Gastrocnemius medialis (tissue), 4 donors: ENCODE measurements at regions not wholly inside any gene's neighbourhood (a gene's known extent, or its start where the extent isn't known, plus 50 kb on each side); places are given as distances from the start of the nearest gene placed in this dataset.
"Not testable (repeated sequence)": the region's sequence is repeated elsewhere in the genome, so short reads cannot be mapped to it uniquely, and the experiment has no call there.

Experiments used
- ATAC-seq, 2 donors: fragments of 150-250 bp; one replicate each; pipeline ENCODE4 v1.9.1; 2016
- DNase-seq, 2 donors: peaks; one replicate each; pipeline ENCODE4 v3.0.0-alpha.2; 2019
- H3K27ac ChIP-seq, 4 donors: fragments of 200-600 bp; sonication (generic); 1 replicate in 1 of 4; 2 replicates in 3 of 4; pipeline ENCODE4 v1.5.1; 2016 to 2018; ENCODE audit warnings: mild to moderate bottlenecking in 2 of 4, moderate library complexity in 1 of 4
- H3K27me3 ChIP-seq, 3 donors: fragments of 200-600 bp; sonication (generic) in 2 of 3; 1 replicate in 1 of 3; 2 replicates in 2 of 3; pipeline versions ENCODE4 v1.5.1 to v1.6.0; 2016 to 2019; ENCODE audit warnings: mild to moderate bottlenecking in 1 of 3, moderate library complexity in 1 of 3
- H3K36me3 ChIP-seq, 2 donors: fragments of 200-600 bp; sonication (generic) in 1 of 2; one replicate each; pipeline ENCODE4 v1.5.1; 2017 to 2018
- H3K4me1 ChIP-seq, 2 donors: fragments of 200-600 bp; sonication (generic) in 1 of 2; one replicate each; pipeline ENCODE4 v1.5.1; 2016 to 2017; ENCODE audit warnings: mild to moderate bottlenecking in 2 of 2
- H3K4me3 ChIP-seq, 4 donors: fragments of 200-600 bp; sonication (generic) in 3 of 4; 1 replicate in 1 of 4; 2 replicates in 3 of 4; pipeline ENCODE4 v1.5.1; 2016 to 2019; ENCODE audit warnings: mild to moderate bottlenecking in 2 of 4
- H3K9me3 ChIP-seq, 3 donors: fragments of 200-600 bp; sonication (generic) in 2 of 3; 1 replicate in 1 of 3; 2 replicates in 2 of 3; pipeline ENCODE4 v1.5.1; 2016 to 2019
- CTCF ChIP-seq, 5 experiments: fragments of 450-650 bp in 3 of 5; fragments of 200-600 bp in 2 of 5; sonication (generic) in 2 of 5; IDR thresholded peaks in 4 of 5; conservative IDR thresholded peaks in 1 of 5; 1 replicate in 4 of 5; 2 replicates in 1 of 5; pipeline ENCODE4 v1.5.1; 2016 to 2019; ENCODE audit warnings: antibody characterized with exemption in 5 of 5, mild to moderate bottlenecking in 3 of 5, moderate library complexity in 3 of 5
- POLR2A ChIP-seq, 2 donors: fragments of 450-650 bp; IDR thresholded peaks; one replicate each; pipeline ENCODE4 v1.6.1; 2017; ENCODE audit warnings: antibody characterized with exemption in 2 of 2, mild to moderate bottlenecking in 2 of 2, moderate library complexity in 2 of 2
- in situ Hi-C, 4 donors: fragments of 200-750 bp; cut with MboI; loops; one replicate each; pipeline versions ENCODE4 v1.15.0 to v1.8.0; 2017; ENCODE audit warnings: low sequenced_read_pairs in 4 of 4
- intact Hi-C: fragments of 100-400 bp; cut with DNase I; formaldehyde crosslinking; loops from one replicate; pipeline ENCODE4 v1.15.1; 2023; ENCODE audit warnings: low total_unique reads

GRCh38 chr16:31734265-31734664 is 139.3 kb upstream of the ZNF267 start:
- H3K4me3 ChIP-seq, result no peak overlapping the region
- ATAC-seq (no peak), DNase-seq (no peak)
- H3K27ac ChIP-seq, result no peak overlapping the region
- no peaks in the 10 kb centered on the region for H3K27me3 ChIP-seq
- TF ChIP-seq CTCF (IDR thresholded peaks at IDR 0.05 in 4 of 5, conservative IDR thresholded peaks at IDR 0.05 in 1 of 5) (no peak), POLR2A (IDR thresholded peaks at IDR 0.05) (no peak)
- no peaks in the 10 kb centered on the region for H3K4me1 ChIP-seq
- H3K9me3 ChIP-seq, result peaks cover 0 to 14% (median 0%) of the 10 kb centered on the region in 3 donors
- in situ Hi-C loops (no loop called here), intact Hi-C loops (no loop called here)
- peaks cover 3 to 63% of the 10 kb centered on the region in 2 donors for H3K36me3 ChIP-seq

GRCh38 chr16:31745098-31745497 is 128.5 kb upstream of the ZNF267 start:
- ATAC-seq, intact Hi-C loops, in situ Hi-C loops, H3K27ac ChIP-seq, H3K27me3 ChIP-seq, H3K4me1 ChIP-seq, DNase-seq: not testable (repeated sequence)
- peaks cover 0 to 68% of the 10 kb centered on the region in 2 donors for H3K36me3 ChIP-seq
- H3K4me3 ChIP-seq, result peak overlapping the region in 1 of 4 donors; percentile 20
- peaks cover 25 to 63% (median 28%) of the 10 kb centered on the region in 3 donors for H3K9me3 ChIP-seq

GRCh38 chr16:31745900-31746299 is 127.7 kb upstream of the ZNF267 start:
- no peaks in the 10 kb centered on the region for H3K27me3 ChIP-seq
- TF ChIP-seq POLR2A (IDR thresholded peaks at IDR 0.05) (no peak), CTCF (IDR thresholded peaks at IDR 0.05 in 4 of 5, conservative IDR thresholded peaks at IDR 0.05 in 1 of 5) (no peak)
- H3K4me3 ChIP-seq, result no peak overlapping the region
- intact Hi-C loops, result no loop called here
- H3K27ac ChIP-seq, result no peak overlapping the region
- ATAC-seq (no peak), DNase-seq (no peak)
- in situ Hi-C loops, result no loop called here
- H3K4me1 ChIP-seq, result no peaks in the 10 kb centered on the region
- H3K36me3 ChIP-seq, result peaks cover 0 to 66% of the 10 kb centered on the region in 2 donors
- H3K9me3 ChIP-seq, result peaks cover 29 to 67% (median 32%) of the 10 kb centered on the region in 3 donors

- H3K4me3 ChIP-seq, result peak overlapping the region in 1 of 4 donors; percentile 6
- H3K4me1 ChIP-seq, result no peaks in the 10 kb centered on the region
- intact Hi-C loops (no loop called here), in situ Hi-C loops (no loop called here)
- TF ChIP-seq CTCF (IDR thresholded peaks at IDR 0.05 in 4 of 5, conservative IDR thresholded peaks at IDR 0.05 in 1 of 5), result no peak
- no peak for TF ChIP-seq POLR2A (IDR thresholded peaks at IDR 0.05)
- no peaks in the 10 kb centered on the region for H3K27me3 ChIP-seq
- H3K9me3 ChIP-seq, result peaks cover 17 to 75% (median 42%) of the 10 kb centered on the region in 3 donors
- ATAC-seq (no peak), DNase-seq (no peak)
- peaks cover 10 to 78% of the 10 kb centered on the region in 2 donors for H3K36me3 ChIP-seq
- H3K27ac ChIP-seq, result no peak overlapping the region
These were observed 118.5 kb upstream of the ZNF267 start for GRCh38 chr16:31754998-31755615.

GRCh38 chr16:31764103-31764502 is 109.5 kb upstream of the ZNF267 start:
- no peak for ATAC-seq
- H3K9me3 ChIP-seq, result peaks cover 12 to 68% (median 42%) of the 10 kb centered on the region in 3 donors
- in situ Hi-C loops, result no loop called here

More at GRCh38 chr16:31764103-31764502, 109.5 kb upstream of the ZNF267 start:
- no peak for DNase-seq
- Histone ChIP-seq H3K4me3 (peak overlapping the region in 1 of 4 donors; percentile 9), H3K4me1 (no peaks in the 10 kb centered on the region), H3K27ac (no peak overlapping the region), H3K27me3 (no peaks in the 10 kb centered on the region), H3K36me3 (peaks cover 3 to 38% of the 10 kb centered on the region in 2 donors)
- intact Hi-C loops, result no loop called here
- no peak for TF ChIP-seq POLR2A (IDR thresholded peaks at IDR 0.05)
- TF ChIP-seq CTCF (IDR thresholded peaks at IDR 0.05 in 4 of 5, conservative IDR thresholded peaks at IDR 0.05 in 1 of 5), result no peak
